ENCODE measurements at regions not wholly inside any gene's neighbourhood (a gene's known extent, or its start where the extent isn't known, plus 50 kb on each side); places are given as distances from the start of the nearest gene placed in this dataset.

DNA sequence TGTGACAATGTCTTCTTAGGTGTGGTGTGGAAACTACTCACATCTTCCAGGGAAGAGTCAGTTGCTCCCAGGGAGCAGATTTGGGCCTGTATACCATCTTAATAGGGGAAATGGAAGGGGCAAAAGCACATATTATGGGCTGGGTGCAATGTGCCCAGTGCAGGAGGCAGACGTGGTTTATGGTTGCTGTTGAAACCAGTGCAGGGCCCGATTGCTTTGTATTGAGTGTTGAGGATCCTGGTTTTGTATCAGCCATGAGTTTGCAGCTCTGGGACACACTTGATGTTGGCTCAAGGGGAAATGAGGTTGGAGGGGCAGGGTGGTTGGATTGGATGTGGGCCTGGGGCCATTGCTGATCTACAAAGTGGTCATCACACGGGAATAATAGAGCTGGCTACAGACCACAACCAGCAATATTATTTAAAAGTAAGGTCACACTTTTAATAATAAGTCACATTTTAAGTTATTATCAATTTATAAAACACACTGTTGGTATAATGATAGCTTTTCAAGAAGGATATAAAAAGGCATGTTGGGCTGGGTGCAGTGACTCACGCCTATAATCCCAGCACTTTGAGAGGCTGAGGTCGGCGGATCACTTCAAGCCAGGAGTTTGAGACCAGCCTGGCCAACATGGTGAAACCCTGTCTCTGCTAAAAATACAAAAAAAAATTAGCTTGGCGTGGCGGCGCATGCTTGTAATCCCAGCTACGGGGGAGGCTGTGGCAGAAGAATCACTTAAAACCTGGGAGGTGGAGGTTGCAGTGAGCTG, 302.4 kb downstream of the SEC14L1 start:
- H3K4ac ChIP-seq (replicated peaks; ENCODE audit: insufficient read length, low read depth, low read length): no peak overlapping the region
- H4K8ac ChIP-seq (ENCODE audit: extremely low read depth, insufficient read depth, low read length): no peak overlapping the region
- H3K4me2 ChIP-seq (ENCODE audit: insufficient read depth in 1 of 2, low read depth in 2 of 2, low read length in 2 of 2): no peak overlapping the region
- no peak overlapping the region for H2BK15ac ChIP-seq (ENCODE audit: low read length)
- peaks cover 17% of the 10 kb centered on the region for H3K79me1 ChIP-seq (ENCODE audit: low read depth, low read length)
- no peak overlapping the region for H2AK5ac ChIP-seq (ENCODE audit: low read depth, low read length)
- ChIA-PET CTCF (ENCODE audit: partially characterized antibody) (interaction anchor here (0.6 to 4.3 kb wide), 8 partner anchors 13 to 161 kb away, joined by 3 to 32 read pairs (median 3); no protein-coding TSS in a partner anchor), POLR2A (ENCODE audit: partially characterized antibody) (interaction anchor here (0.7 to 1.1 kb wide), 4 partner anchors 9 to 119 kb away, joined by 3 to 4 read pairs (median 4); no protein-coding TSS in a partner anchor)
- H4K5ac ChIP-seq (ENCODE audit: insufficient read length, low read depth, low read length): no peak overlapping the region
- H2AFZ ChIP-seq (ENCODE audit: low read length): no peak overlapping the region
- H2BK12ac ChIP-seq (ENCODE audit: low read depth, low read length): no peak overlapping the region
- peaks cover 3 to 14% of the 10 kb centered on the region in 2 experiments for H4K20me1 ChIP-seq (replicated peaks in 1 of 2; ENCODE audit: control insufficient read depth in 1 of 2, insufficient read depth in 2 of 2, low read length in 2 of 2)
- no peak overlapping the region for H3K9ac ChIP-seq (replicated peaks in 1 of 4; ENCODE audit: extremely low read depth in 1 of 4, low read depth in 3 of 4, low read length in 3 of 4)
- no peak overlapping the region for H2BK120ac ChIP-seq (replicated peaks; ENCODE audit: low read depth, low read length)
- no peak overlapping the region for H2BK5ac ChIP-seq (ENCODE audit: low read depth, low read length)
- peak overlapping the region; percentile 60 for H3K56ac ChIP-seq (replicated peaks; ENCODE audit: insufficient read length, low read depth, low read length)
- H3K79me2 ChIP-seq (ENCODE audit: control insufficient read depth in 1 of 2, insufficient read depth in 2 of 2, low read length in 2 of 2): peaks cover 0 to 56% of the 10 kb centered on the region in 2 experiments; a peak in 3 of 4 replicates
- peaks cover 0 to 9% (median 2%) of the 10 kb centered on the region in 4 experiments; a peak in 3 of 7 replicates for H3K4me1 ChIP-seq (replicated peaks in 1 of 4; ENCODE audit: control insufficient read depth in 3 of 4, insufficient read depth in 4 of 4, low read length in 3 of 4)
- FAIRE-seq (no peak), DNase-seq (ENCODE audit: low read depth in 1 of 2, low spot score in 2 of 2) (no peak)
- H2BK20ac ChIP-seq (ENCODE audit: low read length): no peak overlapping the region
- H3K27ac ChIP-seq (ENCODE audit: low read depth, low read length): no peak overlapping the region
- no peaks in the 10 kb centered on the region for H3K36me3 ChIP-seq (ENCODE audit: control insufficient read depth in 2 of 4, insufficient read depth in 4 of 4, low read length in 3 of 4)
- no peaks in the 10 kb centered on the region for H3K27me3 ChIP-seq (replicated peaks in 1 of 4; ENCODE audit: control insufficient read depth in 3 of 4, extremely low read depth in 1 of 4, insufficient read depth in 3 of 4, low read length in 3 of 4)
- 88% methylated on average over 10 of the region's 10 CpGs; no CpG with 5 or more reads in 1 of the 2 experiments for WGBS, 2 experiments (ENCODE audit: extremely low coverage in 1 of 2, insufficient coverage in 1 of 2, insufficient read length in 1 of 2, insufficient replicate concordance in 2 of 2, low coverage in 1 of 2, low lambda C conversion rate in 2 of 2, missing lambda C conversion rate in 1 of 2)
- TF ChIP-seq EGR1 (IDR thresholded peaks at IDR 0.05; ENCODE audit: borderline replicate concordance, low read depth, low read length) (no peak), BACH1 (IDR thresholded peaks at IDR 0.05; ENCODE audit: low read length) (no peak), SAP30 (IDR thresholded peaks at IDR 0.05; ENCODE audit: insufficient read depth, insufficient replicate concordance, low read length) (no peak), NANOG (IDR thresholded peaks at IDR 0.05; ENCODE audit: insufficient read depth, low read depth, low read length, poor library complexity, severe bottlenecking) (no peak), HDAC2 (IDR thresholded peaks at IDR 0.05; ENCODE audit: borderline replicate concordance in 1 of 2, low read depth in 2 of 2, low read length in 2 of 2) (no peak)
- no peak overlapping the region for H3K23ac ChIP-seq (ENCODE audit: insufficient read length)
- no peaks in the 10 kb centered on the region for H3K9me3 ChIP-seq (ENCODE audit: insufficient read depth in 2 of 2, low read depth in 1 of 2, low read length in 1 of 2)
- no peak overlapping the region for H3K4me3 ChIP-seq (ENCODE audit: extremely low read depth in 1 of 4, insufficient read depth in 2 of 4, low read depth in 3 of 4, low read length in 4 of 4)
- H3K23me2 ChIP-seq (ENCODE audit: low read depth, low read length): peaks cover 3% of the 10 kb centered on the region; the same call in 1 of the 2 replicates
- H3K18ac ChIP-seq (ENCODE audit: extremely low read depth, low read length): no peak overlapping the region
- no peak overlapping the region for H4K91ac ChIP-seq (replicated peaks; ENCODE audit: insufficient read length, low read length)
- H3K14ac ChIP-seq (ENCODE audit: insufficient read length): no peak overlapping the region
